ENCODE measurements at regions not wholly inside any gene's neighbourhood (a gene's known extent, or its start where the extent isn't known, plus 50 kb on each side); places are given as distances from the start of the nearest gene placed in this dataset.

DNA sequence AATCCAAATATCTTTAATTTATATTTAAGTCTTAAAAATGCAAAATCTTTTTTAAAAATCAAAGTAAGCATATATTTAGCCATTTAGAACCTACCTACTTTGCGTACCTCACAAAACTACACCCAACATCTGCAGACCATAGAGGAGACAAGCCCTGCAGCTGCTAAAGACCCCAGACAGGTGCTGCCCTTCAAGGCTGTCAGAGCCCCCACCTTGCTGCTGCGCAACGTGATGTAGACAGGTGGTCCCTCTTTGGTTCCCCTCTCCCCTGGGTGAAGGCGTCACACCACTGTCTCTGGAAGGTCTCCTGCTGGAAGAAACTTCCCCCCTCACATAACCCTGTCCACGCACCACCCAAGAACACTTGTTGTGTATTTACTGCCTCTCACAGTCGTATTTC is 204.5 kb downstream of the ARRDC4 start:
- no peak overlapping the region for H3K4me3 Mint-ChIP-seq
- no peaks in the 10 kb centered on the region for H3K36me3 Mint-ChIP-seq (ENCODE audit: low read depth)
- intact Hi-C loops (cut with micrococcal nuclease), result no loop called here
- H3K27me3 Mint-ChIP-seq, result peaks cover 23% of the 10 kb centered on the region
- H3K9me3 Mint-ChIP-seq, result no peaks in the 10 kb centered on the region
- peaks cover 10% of the 10 kb centered on the region for H3K4me1 Mint-ChIP-seq
- no peak overlapping the region for H3K27ac Mint-ChIP-seq
- no peak for DNase-seq

DNA sequence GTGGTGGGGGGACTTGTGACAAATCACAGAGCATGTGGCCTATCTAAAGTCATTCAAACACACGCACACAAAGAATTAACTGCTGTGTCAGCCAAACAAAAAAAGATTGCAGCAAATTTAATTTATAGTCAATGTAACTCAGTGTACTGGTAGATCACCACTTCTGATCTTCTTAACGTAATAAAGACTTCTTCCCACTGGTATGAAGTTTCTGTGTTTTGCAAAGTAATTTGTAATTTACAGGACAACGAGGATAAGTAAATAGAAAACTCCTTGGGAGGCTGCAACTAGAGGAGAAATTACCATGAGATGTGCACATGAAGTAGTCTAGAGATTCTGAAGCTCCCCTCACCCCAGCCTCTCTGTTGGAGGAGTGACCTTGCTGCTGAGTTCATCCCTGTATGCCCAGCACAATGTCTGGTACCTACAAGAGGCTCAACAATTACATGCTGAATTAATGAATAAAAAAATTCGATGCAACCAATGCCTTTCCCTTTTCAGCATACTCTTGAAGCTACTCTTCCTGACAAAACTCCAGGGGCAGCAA is 207.3 kb downstream of the ARRDC4 start:
- intact Hi-C loops (cut with micrococcal nuclease), result no loop called here
- DNase-seq, result no peak
- Mint-ChIP-seq H3K4me3 (no peak overlapping the region), H3K4me1 (no peaks in the 10 kb centered on the region), H3K36me3 (ENCODE audit: low read depth) (no peaks in the 10 kb centered on the region), H3K27me3 (peaks cover 31% of the 10 kb centered on the region), H3K9me3 (no peaks in the 10 kb centered on the region), H3K27ac (no peak overlapping the region)

DNA sequence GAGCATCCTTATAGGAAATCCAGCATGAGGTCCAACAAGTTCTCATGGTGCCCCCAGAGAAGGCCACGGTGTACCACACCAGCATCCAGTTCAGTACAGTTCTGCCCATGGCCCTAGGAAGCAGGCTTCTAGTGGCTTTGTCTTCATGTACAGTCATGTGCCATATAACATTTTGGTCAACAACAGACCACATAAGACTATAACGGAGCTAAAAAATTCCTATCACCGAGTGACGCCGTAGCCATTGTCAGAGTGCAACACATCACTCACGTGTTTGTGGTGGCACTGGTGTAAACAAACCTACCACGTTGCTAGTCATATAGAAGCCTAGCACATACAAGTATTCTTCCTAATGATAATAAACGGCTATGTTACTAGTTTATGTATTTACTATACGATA is 209.0 kb downstream of the ARRDC4 start:
- H3K27me3 Mint-ChIP-seq, result peaks cover 38% of the 10 kb centered on the region
- no peak overlapping the region for H3K27ac Mint-ChIP-seq
- DNase-seq, result peak; percentile 58
- H3K36me3 Mint-ChIP-seq (ENCODE audit: low read depth), result no peaks in the 10 kb centered on the region
- intact Hi-C loops (cut with micrococcal nuclease), result no loop called here
- H3K4me3 Mint-ChIP-seq, result no peak overlapping the region
- H3K9me3 Mint-ChIP-seq, result no peaks in the 10 kb centered on the region
- H3K4me1 Mint-ChIP-seq, result no peaks in the 10 kb centered on the region

DNA sequence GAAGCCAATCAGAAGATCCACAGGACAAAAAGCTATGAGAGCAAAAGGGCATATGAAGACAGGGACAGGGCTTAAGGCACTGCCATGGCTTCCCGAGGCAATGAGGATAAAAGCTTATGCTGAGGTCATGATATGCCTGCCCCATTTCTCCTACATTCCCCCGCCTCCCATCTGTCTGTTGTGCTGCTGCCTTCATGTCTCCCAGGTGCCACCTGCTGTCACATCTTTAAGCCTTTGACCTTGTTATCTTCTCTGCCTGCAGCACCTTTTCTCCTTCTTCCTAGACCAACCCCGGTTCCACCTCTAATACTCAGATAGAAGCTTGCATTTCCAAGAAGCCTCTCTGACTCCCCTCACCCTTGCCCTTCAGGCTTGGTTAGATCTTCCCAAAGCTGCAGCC is 213.8 kb downstream of the ARRDC4 start:
- intact Hi-C loops (cut with micrococcal nuclease), result no loop called here
- no peak for DNase-seq

DNA sequence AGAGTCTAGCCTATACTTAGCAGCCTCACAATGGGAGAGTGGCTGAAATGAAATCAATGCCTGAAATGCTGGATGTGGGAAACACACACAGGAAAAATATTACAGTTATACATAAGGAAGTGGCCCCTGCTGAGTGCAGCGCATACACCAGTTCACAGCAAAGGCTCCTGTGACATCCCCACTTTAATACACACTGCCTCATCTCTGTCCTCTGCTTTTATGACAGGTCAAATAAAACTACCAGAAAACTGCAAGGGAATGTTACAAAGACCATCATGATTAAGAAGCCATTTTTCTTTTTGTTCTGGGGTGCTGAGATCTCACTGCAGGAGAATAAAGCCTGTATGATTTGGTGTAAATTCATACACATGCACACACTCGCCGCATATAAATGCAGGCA is 214.3 kb downstream of the ARRDC4 start:
- intact Hi-C loops (cut with micrococcal nuclease), result no loop called here
- no peak overlapping the region for H3K4me3 Mint-ChIP-seq

More for the DNA sequence above, 213.8 kb downstream of the ARRDC4 start:
- peaks cover 31% of the 10 kb centered on the region for H3K27me3 Mint-ChIP-seq
- H3K36me3 Mint-ChIP-seq (ENCODE audit: low read depth), result no peaks in the 10 kb centered on the region
- H3K4me3 Mint-ChIP-seq, result no peak overlapping the region
- H3K4me1 Mint-ChIP-seq, result peaks cover 4% of the 10 kb centered on the region
- no peaks in the 10 kb centered on the region for H3K9me3 Mint-ChIP-seq
- H3K27ac Mint-ChIP-seq, result no peak overlapping the region

DNA sequence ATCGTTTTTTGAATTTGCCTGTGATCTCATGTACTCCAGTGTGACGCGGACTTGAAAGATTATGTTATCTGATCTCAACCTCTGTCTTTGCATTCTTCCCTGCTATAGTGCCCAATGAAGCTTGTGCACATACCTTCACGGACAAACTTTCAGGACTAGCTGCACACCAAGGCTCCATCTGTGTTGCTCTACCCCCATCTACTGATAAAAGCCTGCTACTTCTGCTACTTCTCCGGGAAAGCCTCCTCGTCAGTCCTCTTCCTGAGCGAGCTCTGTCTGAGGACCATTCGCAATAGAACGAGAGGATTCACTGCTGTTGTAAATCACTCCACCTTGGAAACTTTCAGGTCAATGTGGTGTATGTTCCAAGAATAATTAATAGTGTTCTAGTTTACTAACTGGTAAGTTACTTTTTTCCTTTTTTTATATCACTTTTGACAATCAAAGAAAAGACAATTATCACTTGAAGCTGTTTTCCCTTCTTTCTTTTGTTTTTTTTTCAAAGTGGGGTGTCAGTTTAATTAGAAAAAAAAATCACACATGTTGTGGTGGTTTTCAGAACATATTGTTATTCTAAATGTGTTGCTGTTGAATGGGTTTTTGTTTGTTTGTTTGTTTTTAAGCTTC is 217.6 kb downstream of the ARRDC4 start:
- Mint-ChIP-seq H3K9me3 (no peaks in the 10 kb centered on the region), H3K4me3 (no peak overlapping the region), H3K36me3 (ENCODE audit: low read depth) (no peaks in the 10 kb centered on the region), H3K27ac (no peak overlapping the region), H3K4me1 (peaks cover 4% of the 10 kb centered on the region), H3K27me3 (peaks cover 27% of the 10 kb centered on the region)
- peak; percentile 86 for DNase-seq
- intact Hi-C loops (cut with micrococcal nuclease), result loop anchor here (1.0 kb wide), 1 partner anchor 269 kb away; no protein-coding TSS in a partner anchor

More for the DNA sequence above, 214.3 kb downstream of the ARRDC4 start:
- H3K4me1 Mint-ChIP-seq, result peaks cover 4% of the 10 kb centered on the region
- H3K9me3 Mint-ChIP-seq, result no peaks in the 10 kb centered on the region
- H3K27me3 Mint-ChIP-seq, result peaks cover 31% of the 10 kb centered on the region
- no peak overlapping the region for H3K27ac Mint-ChIP-seq
- H3K36me3 Mint-ChIP-seq (ENCODE audit: low read depth), result no peaks in the 10 kb centered on the region
- DNase-seq, result no peak

DNA sequence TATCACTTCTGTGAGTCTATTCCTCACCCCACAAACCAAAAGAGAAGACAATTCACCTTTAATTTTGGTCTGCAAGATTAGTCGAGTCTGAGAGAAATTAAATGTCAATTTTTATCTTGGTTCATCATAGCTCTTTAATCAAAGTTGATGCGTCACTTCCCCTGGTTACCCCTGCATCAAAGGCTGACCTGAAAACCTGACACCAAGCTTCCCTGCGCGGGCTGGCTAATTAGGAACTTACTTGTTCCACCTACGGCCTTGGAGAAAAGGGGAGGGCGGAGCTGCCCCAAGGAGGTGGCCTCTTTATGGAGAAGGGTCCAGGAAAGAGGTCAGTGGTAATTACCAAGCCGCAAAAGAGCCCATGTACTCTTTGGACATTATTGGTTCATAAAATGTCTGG is 218.4 kb downstream of the ARRDC4 start:
- intact Hi-C loops (cut with micrococcal nuclease), result loop anchor here (1.0 kb wide), 1 partner anchor 270 kb away; no protein-coding TSS in a partner anchor
- no peaks in the 10 kb centered on the region for H3K36me3 Mint-ChIP-seq (ENCODE audit: low read depth)
- H3K4me3 Mint-ChIP-seq, result no peak overlapping the region
- peaks cover 4% of the 10 kb centered on the region for H3K4me1 Mint-ChIP-seq
- peaks cover 27% of the 10 kb centered on the region for H3K27me3 Mint-ChIP-seq
- no peak for DNase-seq
- no peak overlapping the region for H3K27ac Mint-ChIP-seq
- H3K9me3 Mint-ChIP-seq, result no peaks in the 10 kb centered on the region

DNA sequence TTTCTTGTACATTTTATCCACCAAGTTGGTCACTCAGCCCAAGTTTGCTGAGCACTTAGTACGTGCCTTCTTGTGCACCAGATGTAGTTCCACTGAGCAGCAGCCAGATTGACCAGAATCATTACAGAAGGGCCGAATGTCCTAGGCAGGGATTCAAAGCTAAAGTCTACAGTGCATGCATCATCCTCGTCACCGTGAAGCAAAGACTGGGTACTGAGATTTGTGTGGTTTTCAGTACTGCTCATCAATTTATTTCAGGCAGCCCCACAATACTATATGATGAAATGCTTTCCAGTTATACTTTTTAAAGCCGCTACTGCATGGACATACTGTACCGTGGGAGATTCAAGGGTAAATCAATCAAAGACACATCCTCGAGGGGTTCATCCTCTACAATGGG is 227.0 kb downstream of the ARRDC4 start:
- H3K27me3 Mint-ChIP-seq, result peaks cover 3% of the 10 kb centered on the region

DNA sequence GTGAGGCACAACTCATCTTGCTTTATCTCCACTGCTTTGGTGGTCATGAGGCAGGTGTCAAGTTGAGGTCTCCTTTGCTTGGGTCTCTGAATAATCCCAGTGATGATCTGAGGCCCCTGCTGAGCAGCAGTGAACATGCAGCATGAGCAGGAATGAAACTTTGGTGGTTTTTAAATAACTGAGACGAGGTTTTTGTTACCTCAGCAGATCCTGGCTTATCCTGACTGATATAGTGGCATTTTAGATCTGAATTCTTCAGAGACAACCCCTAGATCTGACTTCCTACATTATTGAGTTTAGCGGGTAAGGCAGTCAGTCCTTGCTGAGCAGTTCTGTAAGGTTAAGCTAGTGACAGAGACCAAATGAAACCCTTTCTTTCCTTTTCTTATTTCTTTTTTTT is 230.4 kb downstream of the ARRDC4 start:
- no peak for DNase-seq
- Mint-ChIP-seq H3K27ac (no peak overlapping the region), H3K36me3 (ENCODE audit: low read depth) (no peaks in the 10 kb centered on the region), H3K4me3 (no peak overlapping the region), H3K9me3 (peaks cover 3% of the 10 kb centered on the region), H3K27me3 (no peaks in the 10 kb centered on the region), H3K4me1 (no peaks in the 10 kb centered on the region)
- intact Hi-C loops (cut with micrococcal nuclease), result no loop called here

More for the DNA sequence above, 227.0 kb downstream of the ARRDC4 start:
- H3K4me1 Mint-ChIP-seq, result no peaks in the 10 kb centered on the region
- intact Hi-C loops (cut with micrococcal nuclease), result no loop called here
- H3K36me3 Mint-ChIP-seq (ENCODE audit: low read depth), result no peaks in the 10 kb centered on the region
- no peak overlapping the region for H3K4me3 Mint-ChIP-seq
- no peak for DNase-seq
- no peak overlapping the region for H3K27ac Mint-ChIP-seq
- H3K9me3 Mint-ChIP-seq, result peaks cover 3% of the 10 kb centered on the region

DNA sequence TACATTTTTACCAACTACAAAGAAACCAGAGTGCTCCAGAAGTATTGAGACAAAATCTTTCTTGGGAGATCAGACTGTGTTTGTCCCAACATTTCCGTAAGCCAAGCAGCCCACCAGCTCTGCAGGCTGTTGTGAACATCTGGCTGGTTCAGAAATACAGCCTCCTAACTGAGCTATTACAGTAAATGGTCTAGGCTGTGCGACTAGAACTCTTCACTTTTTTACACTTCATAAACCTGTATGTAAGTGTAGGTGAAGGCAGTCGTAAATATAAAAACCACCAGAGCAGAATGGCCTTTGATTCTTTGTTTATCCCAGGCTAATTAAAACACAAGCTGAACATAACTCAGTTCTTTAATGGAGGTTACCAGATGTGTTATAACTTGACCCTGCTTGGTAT is 235.3 kb downstream of the ARRDC4 start:
- Mint-ChIP-seq H3K27ac (no peak overlapping the region), H3K9me3 (peaks cover under 1% of the 10 kb centered on the region), H3K27me3 (no peaks in the 10 kb centered on the region), H3K4me1 (no peaks in the 10 kb centered on the region), H3K4me3 (no peak overlapping the region), H3K36me3 (ENCODE audit: low read depth) (no peaks in the 10 kb centered on the region)
- intact Hi-C loops (cut with micrococcal nuclease), result no loop called here
- no peak for DNase-seq

DNA sequence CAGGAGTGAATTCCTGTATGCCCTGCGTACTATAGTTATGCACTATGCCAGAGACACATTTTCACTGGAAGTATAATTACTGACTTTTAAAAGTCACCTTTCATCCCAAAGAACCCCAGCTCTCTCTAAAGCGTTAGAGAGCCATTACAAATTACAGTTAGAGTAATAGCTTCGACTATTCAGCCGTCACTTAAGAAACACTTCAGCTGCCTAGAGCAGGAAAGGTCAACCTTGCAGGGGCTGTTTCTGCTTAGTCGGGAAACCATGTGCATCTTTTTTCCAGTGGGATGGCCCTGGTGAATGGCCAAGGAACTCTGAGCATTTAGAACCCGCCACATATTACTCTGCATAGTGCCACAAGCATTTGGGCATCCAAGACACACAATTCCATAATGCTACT is 235.9 kb downstream of the ARRDC4 start:
- H3K4me3 Mint-ChIP-seq, result no peak overlapping the region
- H3K27me3 Mint-ChIP-seq, result no peaks in the 10 kb centered on the region
- H3K4me1 Mint-ChIP-seq, result no peaks in the 10 kb centered on the region
- H3K9me3 Mint-ChIP-seq, result no peaks in the 10 kb centered on the region
- no peak for DNase-seq
- no peak overlapping the region for H3K27ac Mint-ChIP-seq
- no peaks in the 10 kb centered on the region for H3K36me3 Mint-ChIP-seq (ENCODE audit: low read depth)
- intact Hi-C loops (cut with micrococcal nuclease), result no loop called here

DNA sequence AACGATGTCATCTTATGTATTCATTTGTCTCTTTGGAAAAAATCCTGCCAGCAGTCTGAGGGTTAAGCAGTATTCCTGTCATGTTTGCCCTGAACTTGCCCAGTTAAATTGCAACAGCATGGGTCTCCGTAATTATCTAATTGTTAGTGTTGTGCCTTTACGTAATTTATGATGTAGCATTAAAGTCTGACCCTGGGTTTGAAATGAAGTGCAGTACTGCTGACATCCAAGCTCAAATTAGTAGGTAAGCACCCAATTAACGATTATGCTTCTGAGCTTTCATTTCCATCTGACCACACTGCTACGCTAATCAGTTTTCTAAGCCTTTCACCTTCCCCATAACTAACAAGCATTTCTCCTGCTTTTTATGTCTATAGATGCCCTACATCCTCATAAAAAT is 241.8 kb downstream of the ARRDC4 start:
- H3K9me3 Mint-ChIP-seq, result no peaks in the 10 kb centered on the region
- intact Hi-C loops (cut with micrococcal nuclease), result no loop called here
- no peak for DNase-seq
- no peak overlapping the region for H3K4me3 Mint-ChIP-seq
- no peak overlapping the region for H3K27ac Mint-ChIP-seq
- peaks cover 3% of the 10 kb centered on the region for H3K27me3 Mint-ChIP-seq
- H3K36me3 Mint-ChIP-seq (ENCODE audit: low read depth), result no peaks in the 10 kb centered on the region
- H3K4me1 Mint-ChIP-seq, result no peaks in the 10 kb centered on the region

DNA sequence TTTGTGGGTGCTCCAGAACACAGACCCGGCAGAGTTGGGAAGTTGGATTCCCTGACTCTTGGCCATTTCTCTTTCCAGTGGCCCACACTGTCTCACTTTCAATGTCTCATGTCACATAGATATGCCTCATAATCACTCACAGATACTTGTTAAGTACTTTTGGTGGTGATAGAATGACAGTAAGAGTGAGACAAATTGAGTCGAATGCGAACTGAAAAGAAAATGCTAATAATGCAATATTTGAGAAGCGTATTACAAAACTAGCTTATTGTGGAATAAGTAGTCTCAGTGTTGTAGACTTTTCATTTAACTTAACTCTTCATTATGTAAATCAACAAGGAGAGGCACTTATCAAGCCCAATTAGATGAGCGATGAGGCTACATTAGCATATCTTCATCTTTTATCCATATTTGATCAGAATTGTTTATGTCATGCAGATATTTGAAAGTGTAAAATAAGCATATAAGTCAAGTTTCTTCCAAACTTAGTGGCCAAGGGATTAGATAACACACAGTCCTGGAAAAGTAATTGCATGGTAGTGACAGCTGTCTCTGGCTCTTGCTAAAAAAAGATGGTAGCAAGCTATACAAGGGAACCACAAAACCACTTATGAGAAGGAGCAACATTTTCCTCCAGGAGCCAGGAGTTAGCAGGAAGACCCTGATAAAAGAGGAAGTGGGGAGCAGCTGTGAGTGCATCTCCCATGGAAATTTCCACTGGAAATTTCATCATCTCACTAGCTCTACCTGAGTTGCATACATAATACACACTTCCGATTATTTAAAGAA is 243.6 kb downstream of the ARRDC4 start:
- Mint-ChIP-seq H3K27ac (no peak overlapping the region), H3K36me3 (ENCODE audit: low read depth) (no peaks in the 10 kb centered on the region), H3K4me3 (no peak overlapping the region), H3K9me3 (no peaks in the 10 kb centered on the region), H3K27me3 (peaks cover 3% of the 10 kb centered on the region), H3K4me1 (no peaks in the 10 kb centered on the region)
- no peak for DNase-seq
- intact Hi-C loops (cut with micrococcal nuclease), result no loop called here

DNA sequence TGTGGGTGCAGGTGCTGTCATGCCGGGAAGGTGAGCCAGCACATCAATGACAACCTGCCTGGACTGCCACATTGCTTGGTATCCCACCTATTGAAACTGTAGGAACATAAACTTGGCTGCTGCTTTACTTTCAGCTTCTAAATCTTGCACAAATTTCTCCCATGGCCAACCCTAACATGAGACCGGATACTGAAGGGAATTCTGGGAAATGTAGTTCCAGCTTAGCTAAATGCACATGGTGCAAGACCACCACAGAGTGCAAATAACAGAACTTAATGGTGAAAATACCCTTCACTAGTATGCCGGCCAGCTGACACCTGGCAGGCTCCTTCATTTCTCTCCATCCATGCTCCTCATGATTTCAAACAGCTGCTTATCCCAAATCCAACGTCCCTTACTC is 247.4 kb downstream of the ARRDC4 start:
- no peak overlapping the region for H3K4me3 Mint-ChIP-seq
- no peaks in the 10 kb centered on the region for H3K4me1 Mint-ChIP-seq
- no peak overlapping the region for H3K27ac Mint-ChIP-seq
- H3K27me3 Mint-ChIP-seq, result peaks cover 3% of the 10 kb centered on the region
- no peaks in the 10 kb centered on the region for H3K36me3 Mint-ChIP-seq (ENCODE audit: low read depth)
- intact Hi-C loops (cut with micrococcal nuclease), result no loop called here
- DNase-seq, result no peak
- H3K9me3 Mint-ChIP-seq, result no peaks in the 10 kb centered on the region
